ENCODE measurements at regions not wholly inside any gene's neighbourhood (a gene's known extent, or its start where the extent isn't known, plus 50 kb on each side); places are given as distances from the start of the nearest gene placed in this dataset.

DNA sequence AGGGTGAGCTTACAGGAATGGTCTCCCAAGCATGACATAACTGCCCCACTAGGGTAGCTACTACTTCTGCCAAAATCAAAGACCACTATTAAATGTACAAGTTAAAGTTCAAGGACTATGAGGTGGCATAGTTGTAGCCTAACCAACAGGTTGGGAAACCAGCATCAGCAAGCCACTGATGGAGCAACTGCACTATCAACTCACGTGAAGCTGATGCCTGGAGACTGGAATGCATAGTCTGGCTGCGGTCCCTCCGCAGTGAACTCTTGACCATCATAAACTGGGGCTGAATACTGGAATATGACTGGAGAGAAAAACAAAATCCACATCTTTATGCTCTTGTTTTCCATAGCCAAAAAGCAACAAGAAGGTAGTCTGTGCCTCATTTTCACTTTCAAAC lies 541.4 kb downstream of the DNAJB9 start:
- Histone ChIP-seq H3K36me3 (replicated peaks) (no peaks in the 10 kb centered on the region), H3K27me3 (ENCODE audit: low read depth) (no peaks in the 10 kb centered on the region; the same call in 1 of the 2 replicates), H3K4me1 (no peaks in the 10 kb centered on the region), H3K9me3 (no peaks in the 10 kb centered on the region), H3K4me3 (no peak overlapping the region)
- in situ Hi-C loops (cut with MboI; ENCODE audit: low sequenced_read_pairs), result no loop called here
- DNase-seq (ENCODE audit: low spot score in 2 of 2), result no peak

GRCh38 chr7:109121599-109122300 lies 552.1 kb downstream of the DNAJB9 start:
- H3K4me1 ChIP-seq, result peaks cover 2% of the 10 kb centered on the region
- H3K9me3 ChIP-seq, result no peaks in the 10 kb centered on the region
- H3K4me3 ChIP-seq, result no peak overlapping the region
- no peaks in the 10 kb centered on the region for H3K27me3 ChIP-seq (ENCODE audit: low read depth)
- no peak for DNase-seq (ENCODE audit: low spot score in 2 of 2)
- in situ Hi-C loops (cut with MboI; ENCODE audit: low sequenced_read_pairs), result no loop called here
- H3K36me3 ChIP-seq (replicated peaks), result no peaks in the 10 kb centered on the region

- no peaks in the 10 kb centered on the region for H3K9me3 ChIP-seq
- H3K36me3 ChIP-seq (replicated peaks), result no peaks in the 10 kb centered on the region
- H3K4me3 ChIP-seq, result no peak overlapping the region
- no peaks in the 10 kb centered on the region for H3K27me3 ChIP-seq (ENCODE audit: low read depth)
- in situ Hi-C loops (cut with MboI; ENCODE audit: low sequenced_read_pairs), result no loop called here
- DNase-seq (ENCODE audit: low spot score in 2 of 2), result no peak
- peaks cover 10% of the 10 kb centered on the region for H3K4me1 ChIP-seq
These were observed 555.3 kb downstream of the DNAJB9 start for GRCh38 chr7:109125001-109125400.

GRCh38 chr7:109126404-109127050 lies 556.9 kb downstream of the DNAJB9 start:
- no peaks in the 10 kb centered on the region for H3K27me3 ChIP-seq (ENCODE audit: low read depth)
- in situ Hi-C loops (cut with MboI; ENCODE audit: low sequenced_read_pairs), result no loop called here
- no peaks in the 10 kb centered on the region for H3K9me3 ChIP-seq
- H3K36me3 ChIP-seq (replicated peaks), result no peaks in the 10 kb centered on the region
- H3K4me3 ChIP-seq, result no peak overlapping the region
- DNase-seq (ENCODE audit: low spot score in 2 of 2), result no peak
- peaks cover 10% of the 10 kb centered on the region for H3K4me1 ChIP-seq

DNA sequence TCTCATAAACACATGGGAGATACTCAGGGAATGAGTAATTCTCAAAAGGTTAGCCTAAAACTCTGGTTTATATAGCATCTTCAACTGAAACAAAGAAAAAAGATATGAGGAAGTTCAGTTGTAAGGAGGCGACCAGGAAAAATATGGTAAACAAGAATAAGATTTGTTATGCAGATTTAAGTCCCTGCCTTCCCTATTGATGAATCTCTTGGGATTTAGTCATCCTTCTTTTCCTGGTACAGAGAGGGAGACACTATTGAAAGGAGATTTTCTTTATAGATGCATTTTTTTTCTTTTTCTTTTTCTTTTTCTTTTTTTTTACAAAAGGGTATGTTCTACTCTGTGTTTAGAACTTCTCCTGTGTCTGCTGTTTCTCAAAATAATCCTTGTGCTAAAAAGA lies 557.5 kb downstream of the DNAJB9 start:
- in situ Hi-C loops (cut with MboI; ENCODE audit: low sequenced_read_pairs), result no loop called here
- Histone ChIP-seq H3K36me3 (replicated peaks) (no peaks in the 10 kb centered on the region), H3K9me3 (no peaks in the 10 kb centered on the region), H3K27me3 (ENCODE audit: low read depth) (no peaks in the 10 kb centered on the region), H3K4me1 (peaks cover 10% of the 10 kb centered on the region), H3K4me3 (no peak overlapping the region)
- peak in 1 of 2 experiments; percentile 66 for DNase-seq (ENCODE audit: low spot score in 2 of 2)

DNA sequence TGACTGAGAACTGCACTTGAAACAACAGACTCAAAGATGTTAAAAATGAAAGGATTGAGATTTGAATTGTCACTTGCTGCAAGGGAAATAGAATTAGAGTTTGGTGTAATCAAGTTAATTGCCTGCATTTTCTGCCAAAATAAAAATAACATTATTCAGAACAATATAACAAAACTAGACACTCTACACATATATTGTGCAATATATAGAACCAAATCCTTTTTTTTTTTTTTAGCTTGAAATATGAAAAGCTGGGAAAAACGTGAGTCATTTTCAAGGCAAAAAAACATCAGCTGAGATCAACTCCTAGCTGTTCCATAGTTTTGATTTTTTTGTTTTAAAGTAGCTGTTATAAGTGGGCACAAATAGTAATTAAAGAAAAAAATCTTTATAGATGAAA lies 561.5 kb downstream of the DNAJB9 start:
- Histone ChIP-seq H3K4me3 (no peak overlapping the region), H3K27me3 (ENCODE audit: low read depth) (no peaks in the 10 kb centered on the region), H3K4me1 (peaks cover 10% of the 10 kb centered on the region), H3K9me3 (no peaks in the 10 kb centered on the region), H3K36me3 (replicated peaks) (no peaks in the 10 kb centered on the region)
- in situ Hi-C loops (cut with MboI; ENCODE audit: low sequenced_read_pairs), result no loop called here
- no peak for DNase-seq (ENCODE audit: low spot score in 2 of 2)

GRCh38 chr7:109136893-109137292 lies 567.2 kb downstream of the DNAJB9 start:
- H3K9me3 ChIP-seq, result no peaks in the 10 kb centered on the region
- H3K4me3 ChIP-seq, result no peak overlapping the region
- no peaks in the 10 kb centered on the region for H3K4me1 ChIP-seq
- no peaks in the 10 kb centered on the region for H3K36me3 ChIP-seq (replicated peaks)
- H3K27me3 ChIP-seq (ENCODE audit: low read depth), result no peaks in the 10 kb centered on the region
- in situ Hi-C loops (cut with MboI; ENCODE audit: low sequenced_read_pairs), result no loop called here
- no peak for DNase-seq (ENCODE audit: low spot score in 2 of 2)

GRCh38 chr7:109154748-109155147 lies 585.1 kb downstream of the DNAJB9 start:
- Histone ChIP-seq H3K36me3 (replicated peaks) (no peaks in the 10 kb centered on the region), H3K4me3 (no peak overlapping the region), H3K27me3 (ENCODE audit: low read depth) (no peaks in the 10 kb centered on the region), H3K9me3 (no peaks in the 10 kb centered on the region), H3K4me1 (no peaks in the 10 kb centered on the region)
- DNase-seq (ENCODE audit: low spot score in 2 of 2), result no peak
- in situ Hi-C loops (cut with MboI; ENCODE audit: low sequenced_read_pairs), result no loop called here

- no peak for DNase-seq (ENCODE audit: low spot score in 2 of 2)
- H3K9me3 ChIP-seq, result no peaks in the 10 kb centered on the region
- H3K4me3 ChIP-seq, result no peak overlapping the region
- no peaks in the 10 kb centered on the region for H3K27me3 ChIP-seq (ENCODE audit: low read depth)
- H3K36me3 ChIP-seq (replicated peaks), result no peaks in the 10 kb centered on the region
- H3K4me1 ChIP-seq, result no peaks in the 10 kb centered on the region
- in situ Hi-C loops (cut with MboI; ENCODE audit: low sequenced_read_pairs), result no loop called here
These were observed 588.6 kb downstream of the DNAJB9 start for GRCh38 chr7:109158246-109158645.

DNA sequence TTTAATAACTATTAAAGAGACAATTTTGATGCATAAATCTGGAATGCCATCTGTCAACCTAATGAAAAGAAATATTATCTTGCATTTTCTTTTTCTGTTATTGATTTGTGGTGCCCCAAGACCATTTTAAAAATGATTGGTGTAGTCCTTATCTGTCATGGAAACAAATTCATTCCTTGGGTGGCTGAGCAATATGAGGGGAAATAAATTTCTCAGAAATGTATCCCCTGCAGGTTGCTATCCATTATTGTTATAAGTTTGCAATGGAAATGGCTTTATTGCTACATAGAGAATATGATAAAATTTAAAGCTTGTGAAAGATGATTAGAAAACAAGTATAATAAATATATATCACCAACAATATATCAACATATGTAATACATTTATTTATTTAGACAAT lies 607.0 kb downstream of the DNAJB9 start:
- Histone ChIP-seq H3K27me3 (ENCODE audit: low read depth) (no peaks in the 10 kb centered on the region), H3K9me3 (no peaks in the 10 kb centered on the region), H3K36me3 (replicated peaks) (no peaks in the 10 kb centered on the region), H3K4me3 (no peak overlapping the region), H3K4me1 (no peaks in the 10 kb centered on the region)
- DNase-seq (ENCODE audit: low spot score in 2 of 2), result no peak
- in situ Hi-C loops (cut with MboI; ENCODE audit: low sequenced_read_pairs), result no loop called here

DNA sequence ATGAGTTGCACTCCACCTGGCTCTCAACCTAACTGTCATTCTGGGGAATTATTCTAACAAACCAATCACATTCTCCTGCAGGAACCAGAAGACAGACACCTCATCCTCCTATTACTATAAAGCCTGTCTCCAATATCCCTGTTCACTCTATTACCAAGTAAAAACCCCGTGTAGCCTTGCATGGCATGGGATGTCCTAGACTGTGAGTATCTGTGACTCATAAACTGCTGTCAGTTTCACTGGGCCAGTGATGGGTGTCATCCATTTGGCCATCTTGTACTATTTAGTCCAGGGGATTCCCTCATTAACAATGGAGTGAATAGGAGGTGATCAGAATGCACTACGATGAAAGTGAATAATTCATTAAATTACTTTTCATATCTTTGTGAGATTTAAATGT lies 608.7 kb downstream of the DNAJB9 start:
- Histone ChIP-seq H3K9me3 (no peaks in the 10 kb centered on the region), H3K4me1 (no peaks in the 10 kb centered on the region), H3K4me3 (no peak overlapping the region), H3K27me3 (ENCODE audit: low read depth) (no peaks in the 10 kb centered on the region), H3K36me3 (replicated peaks) (no peaks in the 10 kb centered on the region)
- no peak for DNase-seq (ENCODE audit: low spot score in 2 of 2)
- in situ Hi-C loops (cut with MboI; ENCODE audit: low sequenced_read_pairs), result no loop called here

DNA sequence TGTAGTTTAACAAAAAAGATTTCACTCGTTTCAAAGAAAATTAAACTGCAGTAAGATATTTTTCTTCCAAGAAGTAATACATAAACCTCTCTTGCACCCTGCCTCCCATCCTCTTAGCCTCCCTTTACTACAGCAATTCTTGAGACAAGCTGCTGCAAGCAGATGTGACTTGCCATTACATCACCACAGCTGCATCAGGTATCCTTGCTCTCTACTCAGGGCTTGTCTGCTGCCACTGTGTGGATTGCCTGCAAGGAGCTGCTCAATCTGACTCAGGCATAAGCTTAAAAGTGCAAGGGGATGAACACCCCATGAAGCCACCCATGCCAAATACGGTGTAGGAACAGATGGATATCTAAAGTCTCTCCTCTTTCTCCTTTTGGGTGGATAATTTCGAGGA lies 609.9 kb downstream of the DNAJB9 start:
- H3K27me3 ChIP-seq (ENCODE audit: low read depth), result no peaks in the 10 kb centered on the region
- H3K36me3 ChIP-seq (replicated peaks), result no peaks in the 10 kb centered on the region
- H3K4me3 ChIP-seq, result no peak overlapping the region
- no peak for DNase-seq (ENCODE audit: low spot score in 2 of 2)
- H3K9me3 ChIP-seq, result no peaks in the 10 kb centered on the region
- in situ Hi-C loops (cut with MboI; ENCODE audit: low sequenced_read_pairs), result no loop called here
- no peaks in the 10 kb centered on the region for H3K4me1 ChIP-seq

- H3K27me3 ChIP-seq (ENCODE audit: low read depth), result no peaks in the 10 kb centered on the region
- no peaks in the 10 kb centered on the region for H3K4me1 ChIP-seq
- in situ Hi-C loops (cut with MboI; ENCODE audit: low sequenced_read_pairs), result no loop called here
- no peak overlapping the region for H3K4me3 ChIP-seq
- no peaks in the 10 kb centered on the region for H3K9me3 ChIP-seq
- no peaks in the 10 kb centered on the region for H3K36me3 ChIP-seq (replicated peaks)
- no peak for DNase-seq (ENCODE audit: low spot score in 2 of 2)
These were observed 621.2 kb downstream of the DNAJB9 start for GRCh38 chr7:109190766-109191398.

DNA sequence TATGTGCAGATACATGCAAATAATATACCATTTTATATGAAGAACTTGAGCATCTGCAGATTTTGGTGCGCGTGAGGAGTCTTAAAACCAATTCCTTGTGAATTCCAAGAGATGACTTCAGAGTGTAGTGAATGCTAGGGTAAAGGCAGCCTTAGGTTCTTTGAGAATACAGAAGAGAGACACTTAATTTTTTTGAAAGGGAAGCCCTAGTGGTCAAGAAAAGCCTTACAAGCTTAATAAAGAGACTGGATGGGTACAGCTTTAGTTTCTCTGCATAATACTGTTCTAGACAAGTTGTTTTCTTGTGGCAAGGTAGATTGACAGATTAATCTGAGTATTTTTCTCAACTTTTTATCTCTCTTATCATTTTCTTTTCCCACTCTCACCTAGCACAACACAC lies 636.5 kb downstream of the DNAJB9 start:
- no peak overlapping the region for H3K4me3 ChIP-seq
- H3K4me1 ChIP-seq, result no peaks in the 10 kb centered on the region
- in situ Hi-C loops (cut with MboI; ENCODE audit: low sequenced_read_pairs), result no loop called here
- H3K36me3 ChIP-seq (replicated peaks), result no peaks in the 10 kb centered on the region
- DNase-seq (ENCODE audit: low spot score in 2 of 2), result no peak
- no peaks in the 10 kb centered on the region for H3K27me3 ChIP-seq (ENCODE audit: low read depth)
- H3K9me3 ChIP-seq, result no peaks in the 10 kb centered on the region
